ENCODE measurements at regions not wholly inside any gene's neighbourhood (a gene's known extent, or its start where the extent isn't known, plus 50 kb on each side); places are given as distances from the start of the nearest gene placed in this dataset.
"Not testable (repeated sequence)": the region's sequence is repeated elsewhere in the genome, so short reads cannot be mapped to it uniquely, and the experiment has no call there.

DNA sequence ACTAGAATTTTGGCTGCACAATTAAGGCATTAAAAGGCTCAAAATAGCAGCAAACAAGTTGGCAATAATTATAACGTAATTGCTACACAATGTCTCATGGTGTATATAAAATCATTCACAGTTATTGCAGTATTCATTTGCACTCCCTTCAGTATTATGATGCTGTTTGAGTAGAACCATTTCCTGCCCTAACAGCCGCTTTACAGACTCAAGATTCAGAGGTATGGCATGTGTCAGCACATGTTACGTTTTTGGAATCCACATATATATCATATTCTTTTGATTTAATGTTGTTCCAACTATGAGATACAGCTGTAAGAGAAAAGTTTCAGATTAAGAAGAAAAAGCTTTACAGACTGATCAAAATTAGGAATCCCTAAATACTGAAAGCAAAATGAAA, 56.3 kb upstream of the NCKAP5 start:
- no peak for DNase-seq

- DNase-seq: no peak
These were observed 59.5 kb upstream of the NCKAP5 start for GRCh38 chr2:133627741-133628140.

GRCh38 chr2:133633309-133633708, 65.0 kb upstream of the NCKAP5 start:
- DNase-seq: no peak

DNA sequence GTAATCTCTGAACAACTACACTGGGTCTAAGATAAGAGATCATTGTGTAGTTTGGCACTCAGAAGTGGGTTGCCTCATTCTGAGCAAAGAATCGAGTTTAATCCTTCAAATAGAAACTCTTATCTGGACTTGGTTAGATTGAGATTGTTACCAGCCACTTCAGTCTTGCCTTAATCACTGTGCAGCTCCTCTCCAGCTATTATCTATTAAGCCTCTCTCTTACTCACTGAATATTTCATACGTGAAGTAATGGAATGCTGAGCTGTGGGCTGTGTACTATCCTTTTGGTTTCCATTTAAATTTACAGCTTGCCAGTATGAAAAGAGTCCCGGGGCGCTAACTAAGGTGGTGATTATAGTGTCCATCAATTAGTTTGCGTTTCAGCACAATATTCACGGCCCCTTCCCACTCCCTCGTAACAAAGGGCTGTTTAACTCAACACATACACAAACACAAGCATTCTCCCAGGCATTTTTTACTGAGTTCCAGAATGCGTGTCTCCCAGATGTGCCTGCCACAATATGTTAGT, 65.7 kb upstream of the NCKAP5 start:
- DNase-seq: no peak

GRCh38 chr2:133635131-133635530, 66.9 kb upstream of the NCKAP5 start:
- DNase-seq: no peak

- no peak for DNase-seq
These were observed 68.0 kb upstream of the NCKAP5 start for GRCh38 chr2:133636287-133636686.

GRCh38 chr2:133640103-133640502, 71.8 kb upstream of the NCKAP5 start:
- DNase-seq: no peak

GRCh38 chr2:133641497-133641896, 73.2 kb upstream of the NCKAP5 start:
- no peak for DNase-seq

DNA sequence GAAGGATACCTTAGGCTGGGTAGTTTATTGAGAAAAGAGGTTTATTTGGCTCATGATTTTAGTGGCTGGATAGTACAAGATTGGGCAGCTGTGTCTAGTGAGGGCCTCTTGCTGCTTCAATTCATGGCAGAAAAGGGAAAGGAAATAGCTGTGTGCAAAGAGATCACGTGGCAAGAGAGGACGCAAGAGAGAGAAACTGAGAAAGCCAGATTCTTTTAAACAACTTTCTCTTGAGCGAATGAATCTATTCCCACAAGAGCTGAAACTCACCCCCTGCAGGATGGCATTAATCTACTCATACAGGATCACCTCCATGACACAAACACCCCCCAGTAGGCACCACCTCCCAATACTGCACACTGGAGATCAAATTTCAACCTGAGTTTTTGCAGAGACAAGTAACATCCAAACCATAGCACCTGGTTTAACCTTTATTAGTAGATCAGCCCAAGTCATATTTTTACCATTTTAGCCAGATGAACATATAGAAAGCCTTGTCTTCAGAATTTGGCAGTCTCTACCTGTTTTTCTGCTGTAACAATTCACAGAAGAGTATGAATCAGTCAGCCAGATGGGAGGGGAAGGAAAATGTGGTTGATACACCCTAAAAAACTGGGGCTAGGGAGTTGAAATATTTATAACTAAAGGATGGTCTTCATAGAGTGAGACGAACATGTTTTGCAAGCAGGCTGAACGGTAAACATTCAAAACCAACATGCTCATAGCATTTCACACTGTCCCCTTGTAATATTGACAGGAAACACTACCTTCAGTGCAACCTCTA, 73.9 kb upstream of the NCKAP5 start:
- no peak for DNase-seq

DNA sequence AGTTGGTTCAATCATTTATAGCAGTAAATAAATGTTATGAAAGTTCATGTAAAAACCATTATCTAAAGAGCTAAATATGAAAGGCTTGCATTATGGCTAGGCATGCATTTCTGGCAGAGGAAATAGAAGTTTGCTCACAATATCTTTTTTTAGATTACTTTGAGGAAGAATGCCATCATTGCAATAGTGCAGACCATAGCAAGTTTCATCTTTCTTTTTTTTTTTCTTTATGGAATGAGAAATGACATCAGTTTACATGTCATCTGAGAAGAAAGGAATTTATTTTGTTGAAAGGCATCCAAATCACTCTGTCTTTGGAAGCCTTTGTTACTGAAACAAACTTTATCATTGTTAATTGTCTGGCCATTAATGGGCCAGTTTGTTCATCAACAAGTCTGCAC, 74.5 kb upstream of the NCKAP5 start:
- DNase-seq: no peak

GRCh38 chr2:133643863-133644262, 75.6 kb upstream of the NCKAP5 start:
- DNase-seq: no peak

GRCh38 chr2:133644846-133645245, 76.6 kb upstream of the NCKAP5 start:
- DNase-seq: no peak

DNA sequence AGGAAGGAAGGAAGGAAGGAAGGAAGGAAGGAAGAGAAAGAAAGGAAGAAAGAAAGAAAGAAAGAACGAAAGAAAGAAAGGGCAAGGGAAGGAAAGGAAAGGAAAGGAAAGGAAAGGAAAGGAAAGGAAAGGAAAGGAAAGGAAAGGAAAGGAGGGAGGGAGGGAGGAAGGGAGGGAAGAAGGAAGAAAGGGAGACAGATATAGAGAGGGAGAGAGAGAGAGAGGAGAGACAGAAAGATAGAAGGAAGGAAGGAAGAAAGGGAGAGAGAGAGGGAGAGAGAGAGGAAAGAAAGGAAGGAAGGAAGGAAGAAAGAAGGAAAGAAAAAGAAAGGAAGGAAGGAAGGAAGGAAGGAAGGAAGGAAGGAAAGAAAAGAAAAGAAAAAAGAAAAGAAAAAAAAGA, 79.1 kb upstream of the NCKAP5 start:
- not testable (repeated sequence) for DNase-seq

- no peak for DNase-seq
These were observed 83.6 kb upstream of the NCKAP5 start for GRCh38 chr2:133651861-133652260.

DNA sequence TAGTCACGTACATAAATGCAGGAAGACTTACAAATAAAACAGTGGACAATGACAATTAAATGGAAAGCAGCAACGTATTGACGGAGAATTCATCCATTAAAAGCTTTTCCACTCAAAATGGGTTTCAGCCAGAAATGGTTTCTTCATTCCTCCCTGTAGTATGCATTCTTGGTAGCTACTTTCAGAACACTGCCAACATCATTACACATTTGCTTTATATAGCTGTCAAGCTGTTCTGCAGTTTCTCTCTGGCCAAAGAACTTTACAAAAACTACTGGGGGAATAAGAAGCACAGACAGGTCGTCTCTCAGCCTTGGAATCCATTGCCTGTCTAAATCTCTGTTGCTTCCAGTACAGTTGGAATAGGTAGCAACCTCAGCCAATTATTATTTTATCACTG, 84.1 kb upstream of the NCKAP5 start:
- DNase-seq: no peak

DNA sequence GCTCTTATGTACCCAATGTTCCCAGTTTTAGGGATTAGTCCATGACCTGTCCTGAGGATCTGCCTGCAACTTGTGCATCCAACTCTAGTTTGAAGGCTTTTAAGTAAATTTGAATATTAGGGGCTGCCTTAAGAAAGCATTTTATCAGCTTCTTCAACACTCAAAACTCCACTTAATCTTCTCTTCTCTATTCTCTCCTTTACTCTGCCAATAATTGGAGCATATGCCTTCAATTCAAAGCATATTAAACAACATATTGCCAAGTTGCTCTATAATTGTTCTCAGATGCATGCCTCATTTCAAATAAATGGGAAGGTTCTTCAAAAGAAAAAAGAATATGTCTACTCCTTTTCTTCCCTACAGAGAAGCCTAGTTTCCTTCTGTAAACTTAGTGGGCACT, 84.8 kb upstream of the NCKAP5 start:
- no peak for DNase-seq

- DNase-seq: no peak
These were observed 86.7 kb upstream of the NCKAP5 start for GRCh38 chr2:133654949-133655348.

- DNase-seq: no peak
These were observed 87.3 kb upstream of the NCKAP5 start for GRCh38 chr2:133655610-133656009.

DNA sequence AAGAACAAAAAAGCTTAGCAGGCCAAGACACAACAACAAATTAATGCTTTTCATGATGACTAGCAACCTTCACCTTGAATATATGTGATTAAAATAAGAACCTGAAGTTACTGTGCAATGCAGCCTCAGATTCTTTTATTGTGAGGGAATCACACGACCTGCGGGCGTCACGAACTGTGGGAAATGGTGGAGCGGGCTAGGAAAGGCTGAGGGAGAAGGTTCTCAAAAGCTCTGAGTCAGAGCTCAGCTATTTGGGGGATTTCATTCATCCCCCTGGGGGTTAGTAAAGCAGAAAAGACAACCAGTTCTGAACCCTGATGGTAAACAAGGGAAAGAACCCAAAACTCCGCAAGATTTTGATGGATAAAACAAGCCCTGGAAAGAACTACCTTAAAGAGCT, 89.3 kb upstream of the NCKAP5 start:
- DNase-seq: no peak

DNA sequence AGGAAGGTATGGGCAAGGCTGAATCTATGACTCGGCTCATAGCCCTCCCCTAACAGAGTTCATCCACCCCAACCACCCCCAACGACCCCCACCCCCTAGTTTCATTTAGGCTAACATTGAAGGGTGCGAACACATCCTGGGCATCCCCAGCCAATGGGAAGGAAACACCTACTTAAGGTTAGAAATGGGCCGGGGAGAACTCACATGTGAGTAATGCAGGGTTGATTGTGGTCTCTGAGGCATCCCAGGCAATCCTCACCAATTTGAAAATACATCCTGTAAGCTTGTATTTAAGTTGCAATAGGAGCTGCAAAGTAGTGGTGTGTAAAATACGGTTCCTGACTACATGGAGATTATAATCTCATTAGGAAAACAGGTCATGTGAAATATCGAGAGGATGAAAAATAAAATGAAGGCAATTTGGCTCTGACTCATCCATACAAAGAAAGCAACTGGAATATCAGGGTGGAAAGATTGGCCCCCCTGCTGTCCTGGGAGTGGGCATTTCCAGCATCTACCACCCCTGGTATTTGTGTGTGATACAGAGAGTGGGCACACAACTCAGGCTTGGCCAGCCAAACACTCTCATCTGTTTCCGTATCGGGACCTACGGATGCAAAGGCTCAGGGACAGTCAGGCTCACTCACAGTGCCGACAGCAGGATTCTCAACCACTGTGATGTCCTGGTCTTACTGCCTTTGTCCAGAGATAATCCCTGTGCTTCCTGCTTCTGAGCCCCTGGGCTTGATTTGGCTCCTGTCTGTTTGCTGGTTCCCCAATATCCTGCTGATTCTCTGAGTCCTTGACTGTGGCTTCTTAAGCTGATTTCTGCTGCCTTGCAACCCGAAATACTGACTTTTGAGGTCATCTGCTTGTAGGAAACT, 90.0 kb upstream of the NCKAP5 start:
- no peak for DNase-seq

DNA sequence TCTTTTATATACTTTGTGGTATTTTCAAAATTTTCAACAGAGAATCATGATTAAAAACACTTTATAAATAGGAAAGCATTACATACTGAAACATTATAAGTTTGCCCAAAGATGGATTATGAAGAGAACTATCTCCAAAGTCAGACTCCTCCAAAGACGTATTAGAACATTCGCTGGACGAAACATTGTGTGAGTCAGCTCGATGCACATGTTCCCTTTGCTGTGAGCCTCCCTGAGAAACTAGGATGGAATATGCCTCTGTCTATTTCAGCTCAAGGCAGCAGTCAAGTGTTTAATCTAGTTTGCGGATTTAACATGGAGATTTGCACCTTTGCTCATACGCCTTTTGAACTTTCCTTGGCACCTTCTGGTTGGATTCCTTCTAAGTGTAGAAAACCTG, 92.2 kb upstream of the NCKAP5 start:
- no peak for DNase-seq

DNA sequence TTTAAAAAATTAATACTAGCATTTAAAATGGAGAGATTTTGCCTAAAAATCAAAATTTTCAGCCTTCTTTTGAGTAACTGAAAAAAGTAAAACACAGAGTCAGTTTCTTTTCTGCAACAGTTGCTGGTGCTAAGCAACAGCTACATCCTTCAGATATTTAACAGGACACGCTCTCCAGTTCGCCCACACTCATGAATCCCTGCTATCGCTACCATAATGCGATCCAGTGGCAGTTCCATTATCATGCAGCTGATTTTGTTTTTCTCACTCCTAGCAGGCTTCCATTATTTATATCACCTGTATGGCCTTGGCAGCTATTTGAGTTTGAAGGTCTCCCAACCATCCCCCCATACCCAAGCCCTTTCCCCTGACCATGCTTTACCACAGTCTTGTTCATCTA, 93.1 kb upstream of the NCKAP5 start:
- no peak for DNase-seq

- no peak for DNase-seq
These were observed 98.4 kb upstream of the NCKAP5 start for GRCh38 chr2:133666621-133667020.

DNA sequence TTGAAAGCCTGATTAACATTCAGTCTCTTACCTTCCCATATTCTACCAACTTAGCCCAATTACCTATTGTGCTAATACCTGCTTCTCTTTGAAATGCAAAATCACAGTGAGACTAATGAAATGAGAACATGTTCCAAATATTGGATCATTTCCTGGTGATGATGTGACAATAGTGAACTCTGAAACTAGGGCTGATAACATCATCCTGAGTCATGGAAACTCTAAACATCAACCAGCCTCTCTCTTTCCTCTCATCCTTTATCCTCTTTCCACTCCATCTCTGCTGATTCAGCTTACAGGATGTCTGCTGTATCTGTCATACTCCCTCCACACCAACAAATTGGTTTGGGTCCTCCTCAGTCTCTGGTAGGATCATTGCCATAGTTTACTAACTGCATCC, 98.8 kb upstream of the NCKAP5 start:
- no peak for DNase-seq

Data from DMS 273 treated with DMSO at 0.1 percent for 48 hours (cell line).